ENCODE measurements at regions not wholly inside any gene's neighbourhood (a gene's known extent, or its start where the extent isn't known, plus 50 kb on each side); places are given as distances from the start of the nearest gene placed in this dataset.

DNA sequence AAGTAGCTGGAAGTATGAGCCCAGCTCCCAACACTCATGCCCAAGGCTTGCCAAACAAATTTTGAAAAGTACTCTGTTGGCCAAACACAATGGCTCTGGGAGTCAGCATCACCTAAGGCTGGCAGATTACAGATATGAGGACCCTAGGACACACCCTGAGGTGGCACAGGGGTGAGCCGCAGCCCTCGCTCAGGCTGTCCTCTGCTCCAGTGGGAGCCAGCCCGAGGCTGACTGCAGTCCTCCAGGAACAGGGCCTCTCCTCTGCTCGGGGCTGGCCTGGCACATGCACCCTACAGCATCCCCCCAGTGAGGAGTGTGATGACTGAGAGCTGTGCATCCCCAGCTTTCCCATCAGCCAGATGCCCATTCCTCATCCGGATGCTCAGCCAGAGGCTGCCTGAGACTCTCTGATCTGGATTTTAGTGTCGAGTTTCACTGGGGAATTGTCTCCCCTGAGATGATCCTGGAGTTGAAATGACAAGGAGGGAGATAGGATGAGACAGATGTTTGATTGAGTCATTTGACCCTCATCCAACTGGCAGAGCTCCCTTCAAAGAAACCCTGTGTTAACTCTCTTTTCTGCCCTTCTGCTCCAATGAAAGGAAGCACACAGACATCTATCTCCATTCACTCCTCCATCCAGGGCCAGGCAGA is 269.3 kb upstream of the NCKAP5 start:
- TF ChIP-seq ZFX (IDR thresholded peaks at IDR 0.05; ENCODE audit: borderline replicate concordance), result no peak
- TF ChIP-seq, protein P1, sequence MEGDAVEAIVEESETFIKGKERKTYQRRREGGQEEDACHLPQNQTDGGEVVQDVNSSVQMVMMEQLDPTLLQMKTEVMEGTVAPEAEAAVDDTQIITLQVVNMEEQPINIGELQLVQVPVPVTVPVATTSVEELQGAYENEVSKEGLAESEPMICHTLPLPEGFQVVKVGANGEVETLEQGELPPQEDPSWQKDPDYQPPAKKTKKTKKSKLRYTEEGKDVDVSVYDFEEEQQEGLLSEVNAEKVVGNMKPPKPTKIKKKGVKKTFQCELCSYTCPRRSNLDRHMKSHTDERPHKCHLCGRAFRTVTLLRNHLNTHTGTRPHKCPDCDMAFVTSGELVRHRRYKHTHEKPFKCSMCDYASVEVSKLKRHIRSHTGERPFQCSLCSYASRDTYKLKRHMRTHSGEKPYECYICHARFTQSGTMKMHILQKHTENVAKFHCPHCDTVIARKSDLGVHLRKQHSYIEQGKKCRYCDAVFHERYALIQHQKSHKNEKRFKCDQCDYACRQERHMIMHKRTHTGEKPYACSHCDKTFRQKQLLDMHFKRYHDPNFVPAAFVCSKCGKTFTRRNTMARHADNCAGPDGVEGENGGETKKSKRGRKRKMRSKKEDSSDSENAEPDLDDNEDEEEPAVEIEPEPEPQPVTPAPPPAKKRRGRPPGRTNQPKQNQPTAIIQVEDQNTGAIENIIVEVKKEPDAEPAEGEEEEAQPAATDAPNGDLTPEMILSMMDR (IDR thresholded peaks at IDR 0.05), result no peak

Measured in 22Rv1 (cell line).